Karpas-422 (cell line): ENCODE measurements at regions not wholly inside any gene's neighbourhood (a gene's known extent, or its start where the extent isn't known, plus 50 kb on each side); places are given as distances from the start of the nearest gene placed in this dataset.

ENCODE experiments used
- DNase-seq: peaks from one replicate; pipeline ENCODE4 v3.0.0-alpha.2; 2015
- H2AFZ ChIP-seq: fragments of 200-600 bp; sonication (generic); 2 replicates; pipeline ENCODE4 v1.6.1; 2014; ENCODE audit warnings: antibody characterized with exemption, low read length, mixed read lengths
- H3K27ac ChIP-seq: fragments of 200-600 bp; sonication (generic); 2 replicates; pipeline ENCODE4 v1.5.1; 2014; ENCODE audit warnings: mild to moderate bottlenecking, low read length, moderate library complexity
- H3K27me3 ChIP-seq: fragments of 200-600 bp; sonication (generic); 2 replicates; pipeline ENCODE4 v1.6.1; 2014; ENCODE audit warnings: low read length, mixed read lengths
- H3K36me3 ChIP-seq: fragments of 200-600 bp; sonication (generic); 2 replicates; pipeline ENCODE4 v1.6.1; 2014; ENCODE audit warnings: low read length, mixed read lengths; ENCODE audit not compliant: insufficient read depth
- H3K4me1 ChIP-seq: fragments of 200-600 bp; sonication (generic); 2 replicates; pipeline ENCODE4 v1.6.1; 2014; ENCODE audit warnings: mild to moderate bottlenecking, low read length, mixed read lengths
- H3K4me2 ChIP-seq: fragments of 200-600 bp; sonication (generic); 2 replicates; pipeline ENCODE4 v1.6.1; 2014; ENCODE audit warnings: low read length, low read depth, mild to moderate bottlenecking; ENCODE audit not compliant: poor library complexity, severe bottlenecking
- H3K4me3 ChIP-seq: fragments of 200-600 bp; sonication (generic); 2 replicates; pipeline ENCODE4 v1.5.1; 2014; ENCODE audit warnings: mild to moderate bottlenecking, antibody characterized with exemption, low read length, mixed read lengths
- H3K79me2 ChIP-seq: fragments of 200-600 bp; sonication (generic); 2 replicates; pipeline ENCODE4 v1.6.1; 2014; ENCODE audit warnings: mild to moderate bottlenecking, low read length, mixed read lengths
- H3K9ac ChIP-seq: fragments of 200-600 bp; sonication (generic); 2 replicates; pipeline ENCODE4 v1.6.0; 2014; ENCODE audit warnings: low read length
- H3K9me2 ChIP-seq: fragments of 200-600 bp; sonication (generic), shearing (Covaris generic); replicated peaks from 2 replicates; pipeline ENCODE4 v1.6.0; 2014; ENCODE audit warnings: mild to moderate bottlenecking, low read length, moderate library complexity; ENCODE audit not compliant: insufficient read depth
- H3K9me3 ChIP-seq: fragments of 300-700, 200-600 bp; sonication (generic); 2 replicates; pipeline ENCODE4 v1.6.1; 2014; ENCODE audit warnings: low read length, mixed read lengths
- H4K20me1 ChIP-seq: fragments of 200-600 bp; sonication (generic); 2 replicates; pipeline ENCODE4 v1.6.1; 2014; ENCODE audit warnings: mild to moderate bottlenecking, antibody characterized with exemption, low read length, low read depth; ENCODE audit not compliant: insufficient read depth

DNA sequence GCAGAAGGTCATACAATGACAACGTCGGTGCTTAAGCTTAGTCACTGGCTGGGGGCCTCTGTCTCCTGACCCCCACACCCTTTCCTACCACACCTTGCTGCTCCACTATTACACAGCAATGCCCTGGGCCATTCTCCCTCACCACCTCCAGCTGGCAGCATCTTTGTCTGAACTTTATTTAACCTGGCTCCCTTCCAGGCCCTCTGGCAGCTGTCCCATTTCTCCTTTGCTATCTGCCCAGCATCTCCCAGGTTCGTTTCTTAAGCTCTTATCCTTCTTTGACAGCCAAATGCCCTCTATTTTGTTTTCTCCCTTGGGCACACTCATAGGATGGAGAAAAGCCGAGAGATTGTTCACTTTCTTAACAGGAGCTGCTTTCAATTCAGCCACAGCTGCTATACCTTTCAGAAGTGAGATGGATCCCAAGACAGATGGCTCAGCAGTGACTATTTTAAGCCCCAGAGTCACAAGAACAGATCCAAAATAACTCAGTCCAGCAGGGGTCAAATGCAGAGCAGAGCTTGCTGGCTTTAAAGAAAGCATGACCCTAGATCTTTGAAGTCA is 1277.1 kb upstream of the AUTS2 start:
- Histone ChIP-seq H3K9ac (no peak overlapping the region), H3K4me3 (no peak overlapping the region), H3K36me3 (no peaks in the 10 kb centered on the region), H3K79me2 (no peaks in the 10 kb centered on the region), H3K9me3 (no peaks in the 10 kb centered on the region), H3K27me3 (no peaks in the 10 kb centered on the region), H3K27ac (no peak overlapping the region), H4K20me1 (no peaks in the 10 kb centered on the region), H3K4me2 (no peak overlapping the region), H3K9me2 (no peaks in the 10 kb centered on the region), H3K4me1 (no peaks in the 10 kb centered on the region), H2AFZ (no peak overlapping the region)
- DNase-seq, result no peak

GRCh38 chr7:68321776-68322496 is 1276.3 kb upstream of the AUTS2 start:
- no peaks in the 10 kb centered on the region for H3K79me2 ChIP-seq
- H3K27ac ChIP-seq, result no peak overlapping the region
- no peaks in the 10 kb centered on the region for H3K4me1 ChIP-seq
- H3K4me2 ChIP-seq, result no peak overlapping the region
- H3K9ac ChIP-seq, result no peak overlapping the region
- H3K27me3 ChIP-seq, result no peaks in the 10 kb centered on the region
- no peaks in the 10 kb centered on the region for H3K9me3 ChIP-seq
- no peak overlapping the region for H2AFZ ChIP-seq
- no peak overlapping the region for H3K4me3 ChIP-seq
- H3K36me3 ChIP-seq, result no peaks in the 10 kb centered on the region
- DNase-seq, result no peak
- no peaks in the 10 kb centered on the region for H3K9me2 ChIP-seq
- no peaks in the 10 kb centered on the region for H4K20me1 ChIP-seq

DNA sequence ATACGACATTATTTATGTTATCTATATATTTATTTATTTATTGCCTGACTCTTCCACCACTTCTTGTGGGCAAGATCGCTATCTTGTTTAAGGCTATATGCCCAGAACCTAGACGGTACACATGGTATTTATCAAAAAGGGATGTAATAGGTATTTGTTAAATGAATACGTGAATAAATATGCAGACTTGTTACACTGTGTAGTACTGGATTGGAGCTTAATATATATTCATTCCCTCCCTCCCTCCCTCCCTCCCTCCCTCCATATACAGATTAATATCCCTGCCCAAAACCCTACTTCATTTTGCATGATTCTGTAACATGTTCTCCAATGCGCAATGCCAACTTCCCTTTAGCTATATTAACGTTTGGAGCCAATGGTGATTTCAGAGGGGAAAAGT is 1273.7 kb upstream of the AUTS2 start:
- Histone ChIP-seq H3K27me3 (no peaks in the 10 kb centered on the region), H3K9me3 (no peaks in the 10 kb centered on the region), H3K36me3 (no peaks in the 10 kb centered on the region), H3K4me3 (no peak overlapping the region), H2AFZ (no peak overlapping the region), H3K9ac (no peak overlapping the region), H3K9me2 (no peaks in the 10 kb centered on the region), H3K4me1 (no peaks in the 10 kb centered on the region), H3K27ac (no peak overlapping the region), H3K4me2 (no peak overlapping the region), H4K20me1 (no peaks in the 10 kb centered on the region), H3K79me2 (no peaks in the 10 kb centered on the region)
- DNase-seq, result no peak

- Histone ChIP-seq H3K4me3 (no peak overlapping the region), H3K4me2 (no peak overlapping the region), H3K9me2 (no peaks in the 10 kb centered on the region), H2AFZ (no peak overlapping the region), H3K79me2 (no peaks in the 10 kb centered on the region), H3K36me3 (no peaks in the 10 kb centered on the region), H3K9me3 (peaks cover 5% of the 10 kb centered on the region; the same call in 1 of the 2 replicates), H3K27me3 (no peaks in the 10 kb centered on the region), H4K20me1 (no peaks in the 10 kb centered on the region), H3K27ac (no peak overlapping the region), H3K9ac (no peak overlapping the region), H3K4me1 (no peaks in the 10 kb centered on the region)
- DNase-seq, result no peak
These were observed 1264.1 kb upstream of the AUTS2 start for GRCh38 chr7:68334216-68334615.

DNA sequence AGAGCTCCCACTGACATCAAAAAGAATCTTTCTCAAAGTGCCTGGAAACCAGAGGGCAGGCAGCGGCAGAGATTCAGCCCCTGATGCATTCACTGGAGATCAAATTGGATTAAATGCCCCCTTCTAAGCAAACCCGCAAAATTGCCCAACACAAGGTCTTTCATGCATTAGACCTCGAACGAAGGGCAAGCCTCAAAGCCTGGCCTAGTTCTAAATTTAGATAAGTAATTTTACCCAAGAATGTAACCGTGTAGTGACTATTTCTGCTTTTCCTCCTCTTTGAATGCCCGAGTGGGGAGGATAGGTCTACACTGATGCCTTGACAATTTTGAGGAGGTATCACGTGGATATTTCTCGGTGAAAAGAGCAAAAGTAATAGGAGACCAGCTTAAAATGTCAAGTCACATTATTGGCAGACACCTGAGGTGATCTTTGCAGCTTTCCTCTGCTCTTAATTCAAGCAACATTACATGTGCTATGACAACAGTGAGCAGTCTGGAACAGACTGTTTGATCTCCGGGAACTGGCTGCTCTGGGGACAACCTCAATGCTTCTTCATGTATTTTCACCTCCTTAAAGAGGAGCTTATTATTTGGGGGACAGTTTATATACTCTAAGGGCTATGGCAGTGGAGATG is 1263.5 kb upstream of the AUTS2 start:
- no peaks in the 10 kb centered on the region for H3K79me2 ChIP-seq
- no peak overlapping the region for H3K4me2 ChIP-seq
- H3K36me3 ChIP-seq, result no peaks in the 10 kb centered on the region
- no peaks in the 10 kb centered on the region for H3K9me2 ChIP-seq
- no peak for DNase-seq
- H3K27ac ChIP-seq, result no peak overlapping the region
- no peaks in the 10 kb centered on the region for H3K4me1 ChIP-seq
- H3K4me3 ChIP-seq, result no peak overlapping the region
- no peak overlapping the region for H2AFZ ChIP-seq
- no peaks in the 10 kb centered on the region for H3K27me3 ChIP-seq
- H4K20me1 ChIP-seq, result no peaks in the 10 kb centered on the region
- no peak overlapping the region for H3K9ac ChIP-seq
- H3K9me3 ChIP-seq, result peaks cover 5% of the 10 kb centered on the region; the same call in 1 of the 2 replicates

GRCh38 chr7:68336594-68336993 is 1261.7 kb upstream of the AUTS2 start:
- Histone ChIP-seq H3K79me2 (no peaks in the 10 kb centered on the region), H3K9me2 (no peaks in the 10 kb centered on the region; the same call in 1 of the 2 replicates), H3K27me3 (no peaks in the 10 kb centered on the region), H3K4me3 (no peak overlapping the region), H2AFZ (no peak overlapping the region), H4K20me1 (no peaks in the 10 kb centered on the region), H3K36me3 (no peaks in the 10 kb centered on the region), H3K4me1 (no peaks in the 10 kb centered on the region), H3K27ac (no peak overlapping the region), H3K9ac (no peak overlapping the region), H3K9me3 (no peaks in the 10 kb centered on the region), H3K4me2 (no peak overlapping the region)
- DNase-seq, result no peak

GRCh38 chr7:68348401-68348800 is 1249.9 kb upstream of the AUTS2 start:
- no peaks in the 10 kb centered on the region for H3K36me3 ChIP-seq
- DNase-seq, result no peak
- no peaks in the 10 kb centered on the region for H3K4me1 ChIP-seq
- no peaks in the 10 kb centered on the region for H3K9me3 ChIP-seq
- no peak overlapping the region for H3K9ac ChIP-seq
- H4K20me1 ChIP-seq, result no peaks in the 10 kb centered on the region
- no peak overlapping the region for H3K4me3 ChIP-seq
- H3K27me3 ChIP-seq, result no peaks in the 10 kb centered on the region
- H2AFZ ChIP-seq, result no peak overlapping the region
- H3K4me2 ChIP-seq, result no peak overlapping the region
- H3K9me2 ChIP-seq, result no peaks in the 10 kb centered on the region
- no peak overlapping the region for H3K27ac ChIP-seq
- H3K79me2 ChIP-seq, result no peaks in the 10 kb centered on the region

DNA sequence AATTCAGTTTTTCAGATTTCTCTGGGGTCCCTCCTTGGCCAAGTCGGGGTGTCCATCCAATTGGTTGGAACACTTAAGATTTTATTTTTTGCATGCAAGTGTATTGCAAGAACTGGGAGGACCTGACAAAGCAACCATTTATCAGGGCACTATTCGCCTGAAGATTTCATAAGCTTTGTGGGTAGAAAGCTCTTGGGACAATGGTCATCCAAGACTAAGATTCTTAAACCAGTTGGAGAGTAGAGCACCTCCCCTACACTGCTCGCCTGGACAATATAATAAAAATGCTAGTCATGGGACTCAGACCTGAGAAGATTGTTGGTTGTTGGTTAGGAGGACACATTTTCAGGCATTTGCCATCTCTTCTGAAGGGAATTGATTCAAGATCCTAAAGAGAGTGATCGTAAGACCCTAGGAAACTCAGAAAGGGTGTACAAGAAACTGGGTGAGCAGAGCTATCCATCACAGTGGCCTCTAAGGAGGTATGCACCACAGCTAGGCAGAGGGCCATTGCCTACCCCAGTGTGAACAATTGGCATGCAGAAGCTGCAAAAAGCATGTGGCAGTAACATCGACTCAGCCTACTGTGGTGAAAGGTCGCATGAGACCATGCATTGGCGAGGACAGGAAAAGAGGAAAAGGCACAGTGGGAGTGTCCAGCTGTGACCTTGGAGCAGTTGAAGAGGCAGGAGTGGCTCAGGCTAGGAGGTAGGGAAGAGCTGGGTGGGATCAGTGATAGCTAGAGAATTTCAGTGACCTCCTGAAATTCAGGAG is 1235.3 kb upstream of the AUTS2 start:
- Histone ChIP-seq H3K9me3 (no peaks in the 10 kb centered on the region), H3K4me1 (peaks cover 13% of the 10 kb centered on the region), H3K27me3 (0 out of 2 replicates have a peak, but pooled peaks cover under 1% of the 10 kb centered on the region), H3K9me2 (0 out of 2 replicates have a peak, but pooled peaks cover 4% of the 10 kb centered on the region), H3K79me2 (no peaks in the 10 kb centered on the region), H3K36me3 (no peaks in the 10 kb centered on the region), H3K9ac (no peak overlapping the region), H2AFZ (no peak overlapping the region), H4K20me1 (no peaks in the 10 kb centered on the region), H3K4me2 (no peak overlapping the region), H3K4me3 (no peak overlapping the region), H3K27ac (no peak overlapping the region)
- no peak for DNase-seq
